IMR-90 (cell line): ENCODE measurements at regions not wholly inside any gene's neighbourhood (a gene's known extent, or its start where the extent isn't known, plus 50 kb on each side); places are given as distances from the start of the nearest gene placed in this dataset.
"Not testable (repeated sequence)": the region's sequence is repeated elsewhere in the genome, so short reads cannot be mapped to it uniquely, and the experiment has no call there.

Experiments
- ATAC-seq: fragments of 200-7000 bp; cut with Tn5 transposase; 2 replicates; pipeline ENCODE4 v1.9.1; 2020; ENCODE audit warnings: low read depth, mild to moderate bottlenecking, moderate library complexity
- BruUV-seq: library from RNA; stranded (reverse); fragments of 400-500 nt; replicated peaks from 2 replicates; lab custom pipeline; 2021; lab: Mats Ljungman, UMichigan
- CTCF ChIA-PET: fragments of 300-600 bp; formaldehyde crosslinking; extraction: SDS; loops from one replicate; lab custom pipeline; 2021; ENCODE audit warnings: antibody characterized with exemption; lab: Yijun Ruan, JAX
- POLR2A ChIA-PET: fragments of 300-600 bp; sonication (Branson Sonifier 250); formaldehyde crosslinking; loops from one replicate; lab custom pipeline; 2022; ENCODE audit warnings: antibody characterized with exemption; ENCODE audit not compliant: unreplicated experiment; lab: Charles Lee
- DNase-seq: peaks from one replicate; pipeline ENCODE4 v3.0.0; 2013
- H2AFZ ChIP-seq: replicated peaks from 2 replicates; pipeline ENCODE3; 2013; ENCODE audit warnings: low read length, mild to moderate bottlenecking; ENCODE audit not compliant: poor library complexity
- H2AK5ac ChIP-seq: 2 replicates; pipeline ENCODE4 v1.6.1; 2013; ENCODE audit warnings: low read depth, low read length, inconsistent platforms
- H2AK9ac ChIP-seq: replicated peaks from 2 replicates; pipeline ENCODE3; 2013; ENCODE audit warnings: mild to moderate bottlenecking, low read depth, low read length, moderate library complexity; ENCODE audit not compliant: poor library complexity
- H2BK120ac ChIP-seq: 2 replicates; pipeline ENCODE4 v1.6.1; 2013; ENCODE audit warnings: low read depth, low read length, inconsistent platforms
- H2BK15ac ChIP-seq: 3 replicates; pipeline ENCODE4 v1.6.1; 2013; ENCODE audit warnings: low read depth, low read length, inconsistent platforms
- H2BK20ac ChIP-seq: 2 replicates; pipeline ENCODE4 v1.6.1; 2013; ENCODE audit warnings: low read depth, mild to moderate bottlenecking, inconsistent platforms, low read length, moderate library complexity
- H2BK5ac ChIP-seq: 2 replicates; pipeline ENCODE4 v1.6.1; 2013; ENCODE audit warnings: mild to moderate bottlenecking, low read depth, low read length, inconsistent platforms; ENCODE audit not compliant: poor library complexity, severe bottlenecking
- H3K14ac ChIP-seq: replicated peaks from 2 replicates; pipeline ENCODE4 v1.6.1; 2013; ENCODE audit warnings: low read depth, low read length, inconsistent platforms
- H3K18ac ChIP-seq: 2 replicates; pipeline ENCODE4 v1.6.1; 2013; ENCODE audit warnings: low read depth, low read length, control low read depth
- H3K23ac ChIP-seq: 2 replicates; pipeline ENCODE4 v1.6.1; 2013; ENCODE audit warnings: low read depth, low read length, inconsistent platforms
- H3K27ac ChIP-seq: 2 replicates; pipeline ENCODE4 v1.5.1; 2013; ENCODE audit warnings: mild to moderate bottlenecking, control low read depth, low read length; ENCODE audit not compliant: insufficient read depth
- H3K27me3 ChIP-seq: 2 replicates; pipeline ENCODE4 v1.6.1; 2013; ENCODE audit warnings: low read length; ENCODE audit not compliant: control insufficient read depth, insufficient read depth
- H3K36me3 ChIP-seq: 2 replicates; pipeline ENCODE4 v1.6.1; 2013; ENCODE audit warnings: low read length, mixed read lengths; ENCODE audit not compliant: control insufficient read depth, insufficient read depth
- H3K4ac ChIP-seq: 2 replicates; pipeline ENCODE4 v1.6.1; 2013; ENCODE audit warnings: low read depth, low read length, inconsistent platforms
- H3K4me1 ChIP-seq: 2 replicates; pipeline ENCODE4 v1.6.1; 2013; ENCODE audit warnings: low read length, mixed read lengths; ENCODE audit not compliant: control insufficient read depth, insufficient read depth
- H3K4me2 ChIP-seq: 2 replicates; pipeline ENCODE4 v1.6.1; 2013; ENCODE audit warnings: low read depth, mild to moderate bottlenecking, control low read depth, low read length, moderate library complexity
- H3K4me3 ChIP-seq: 2 replicates; pipeline ENCODE4 v1.5.1; 2013; ENCODE audit warnings: low read depth, mild to moderate bottlenecking, control low read depth, low read length, moderate library complexity; ENCODE audit not compliant: insufficient read depth
- H3K56ac ChIP-seq: 2 replicates; pipeline ENCODE4 v1.6.1; 2013; ENCODE audit warnings: low read length, inconsistent platforms; ENCODE audit not compliant: insufficient read depth; ENCODE audit errors: extremely low read depth
- H3K79me1 ChIP-seq, 2 experiments: 2 replicates each; pipeline ENCODE4 v1.6.1; 2013; ENCODE audit warnings: low read length in 2 of 2, inconsistent platforms in 1 of 2, low read depth in 1 of 2
- H3K9ac ChIP-seq: 2 replicates; pipeline ENCODE4 v1.6.1; 2013; ENCODE audit warnings: low read depth, low read length, control low read depth
- H3K9me1 ChIP-seq: 2 replicates; pipeline ENCODE4 v1.6.1; 2013; ENCODE audit warnings: low read length, inconsistent platforms; ENCODE audit not compliant: insufficient read depth
- H3K9me3 ChIP-seq: 2 replicates; pipeline ENCODE4 v1.6.1; 2013; ENCODE audit warnings: low read length; ENCODE audit not compliant: control insufficient read depth, insufficient read depth
- H4K20me1 ChIP-seq: 2 replicates; pipeline ENCODE4 v1.6.1; 2013; ENCODE audit warnings: low read length, inconsistent platforms; ENCODE audit not compliant: insufficient read depth
- H4K5ac ChIP-seq: 2 replicates; pipeline ENCODE4 v1.6.1; 2013; ENCODE audit warnings: mild to moderate bottlenecking, low read depth, low read length, control low read depth
- H4K8ac ChIP-seq, 2 experiments: 2 replicates each; pipeline ENCODE4 v1.6.1; 2013; ENCODE audit warnings: low read depth in 2 of 2, low read length in 2 of 2, control low read depth in 1 of 2, inconsistent platforms in 1 of 2
- H4K91ac ChIP-seq: 2 replicates; pipeline ENCODE4 v1.6.1; 2013; ENCODE audit warnings: low read depth, low read length, inconsistent platforms; ENCODE audit not compliant: insufficient read depth
- WGBS, 2 experiments: methylation state at CpG; one replicate each; pipeline versions ENCODE4 v1.1.5 to v1.1.7; 2013; ENCODE audit warnings: missing lambda C conversion rate in 2 of 2; ENCODE audit not compliant: insufficient read length in 1 of 2; ENCODE audit errors: extremely low coverage in 2 of 2; 5-methylcytosine and 5-hydroxymethylcytosine counted together
- dilution Hi-C: fragments of 300-500 bp; cut with HindIII; formaldehyde crosslinking; loops from one replicate; pipeline ENCODE4 v1.14.3; 2018; ENCODE audit warnings: low sequenced_read_pairs; ENCODE audit not compliant: unreplicated experiment
- in situ Hi-C: fragments of 300-500 bp; cut with MboI; formaldehyde crosslinking; loops from 3 replicates; pipeline ENCODE4 v1.14.3; 2019; ENCODE audit warnings: low sequenced_read_pairs, inconsistent platforms, mixed read lengths
- intact Hi-C: fragments of 100-400 bp; cut with micrococcal nuclease; formaldehyde crosslinking; loops from 2 replicates; pipeline ENCODE4 v1.10.0; 2022

DNA sequence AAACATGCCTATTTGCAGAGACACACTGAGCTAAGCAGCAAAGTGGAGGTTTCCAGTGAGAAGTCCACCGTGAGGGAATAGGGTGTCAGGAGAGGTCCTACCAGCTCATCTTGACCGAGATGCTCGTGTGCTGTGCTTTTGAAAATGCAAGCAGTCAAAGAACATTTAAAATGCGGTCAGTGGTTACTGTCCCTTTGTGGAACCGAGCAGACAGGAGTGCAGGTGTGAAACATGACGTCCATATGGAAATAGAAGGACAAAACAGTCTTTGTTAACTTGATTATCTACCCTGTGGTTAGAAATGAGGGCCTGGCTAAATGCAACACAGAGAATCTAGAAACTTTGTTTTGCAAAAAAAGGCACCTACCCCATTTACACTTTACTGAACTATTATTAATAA is 473.3 kb downstream of the SPATA31A6 start:
- H2AK5ac ChIP-seq, H2BK15ac ChIP-seq, BruUV-seq, CTCF ChIA-PET, H3K56ac ChIP-seq, POLR2A ChIA-PET, H3K79me1 ChIP-seq, H3K9ac ChIP-seq, H3K4me3 ChIP-seq, intact Hi-C loops, in situ Hi-C loops, ATAC-seq, H2BK20ac ChIP-seq, H3K14ac ChIP-seq, H3K27ac ChIP-seq, H3K18ac ChIP-seq, H3K4ac ChIP-seq, H3K4me1 ChIP-seq, H3K9me3 ChIP-seq, H4K20me1 ChIP-seq, H2BK120ac ChIP-seq, H4K8ac ChIP-seq, H3K4me2 ChIP-seq, H2AFZ ChIP-seq, H3K27me3 ChIP-seq, H3K36me3 ChIP-seq, dilution Hi-C loops, H3K9me1 ChIP-seq, H4K5ac ChIP-seq, H3K23ac ChIP-seq, H4K91ac ChIP-seq, H2AK9ac ChIP-seq, DNase-seq, H2BK5ac ChIP-seq: not testable (repeated sequence)
- WGBS, 2 experiments: no CpG with 5 or more reads among the region's 6 CpGs

DNA sequence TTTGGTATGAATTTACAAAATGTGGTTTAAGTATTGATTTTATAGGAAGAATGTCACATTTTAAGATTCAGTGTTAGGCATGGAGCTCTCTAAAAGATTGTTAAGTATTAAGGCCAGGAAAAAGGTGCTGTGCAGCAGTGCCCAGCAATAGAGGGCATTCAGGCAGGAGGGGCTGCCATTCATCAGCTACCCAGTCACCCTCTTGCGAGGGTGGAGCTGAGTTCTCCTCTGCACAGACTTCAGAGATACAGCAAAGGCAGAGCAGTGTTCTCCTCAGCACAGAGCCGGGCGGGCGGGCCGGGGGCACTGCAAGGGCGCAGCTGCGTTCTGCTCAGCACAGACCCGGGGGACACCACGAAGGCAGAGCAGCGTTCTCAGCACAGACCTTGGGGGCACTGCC is 474.0 kb downstream of the SPATA31A6 start:
- H3K14ac ChIP-seq, H3K9ac ChIP-seq, CTCF ChIA-PET, BruUV-seq, H4K91ac ChIP-seq, H2BK20ac ChIP-seq, ATAC-seq, H3K4me3 ChIP-seq, H3K23ac ChIP-seq, H3K27ac ChIP-seq, H2BK15ac ChIP-seq, H3K4me1 ChIP-seq, H2BK120ac ChIP-seq, H4K5ac ChIP-seq, H4K8ac ChIP-seq, H3K27me3 ChIP-seq, H3K79me1 ChIP-seq, H3K36me3 ChIP-seq, H3K56ac ChIP-seq, dilution Hi-C loops, H4K20me1 ChIP-seq, H2AFZ ChIP-seq, H3K9me1 ChIP-seq, H3K4ac ChIP-seq, DNase-seq, intact Hi-C loops, H2BK5ac ChIP-seq, H3K4me2 ChIP-seq, H3K18ac ChIP-seq, H2AK9ac ChIP-seq, H3K9me3 ChIP-seq, POLR2A ChIA-PET, H2AK5ac ChIP-seq, in situ Hi-C loops: not testable (repeated sequence)
- no CpG with 5 or more reads among the region's 10 CpGs for WGBS, 2 experiments
